ENCODE measurements at regions not wholly inside any gene's neighbourhood (a gene's known extent, or its start where the extent isn't known, plus 50 kb on each side); places are given as distances from the start of the nearest gene placed in this dataset.
"Not testable (repeated sequence)": the region's sequence is repeated elsewhere in the genome, so short reads cannot be mapped to it uniquely, and the experiment has no call there.

GRCh38 chr6:112941613-112942012 lies 594.5 kb downstream of the RFPL4B start:
- no peak for FAIRE-seq

GRCh38 chr6:112946051-112946450 lies 598.9 kb downstream of the RFPL4B start:
- no peak for FAIRE-seq

- no peak for FAIRE-seq
Measured at GRCh38 chr6:112947507-112947906, 600.4 kb downstream of the RFPL4B start.

GRCh38 chr6:112951829-112952228 lies 604.7 kb downstream of the RFPL4B start:
- no peak for FAIRE-seq

- FAIRE-seq = not testable (repeated sequence)
Measured at GRCh38 chr6:112955743-112956142, 608.6 kb downstream of the RFPL4B start.

- no peak for FAIRE-seq
Measured at GRCh38 chr6:112956696-112957535, 609.8 kb downstream of the RFPL4B start.

GRCh38 chr6:112957536-112957916 lies 610.4 kb downstream of the RFPL4B start:
- FAIRE-seq = no peak

GRCh38 chr6:112960130-112960529 lies 613.0 kb downstream of the RFPL4B start:
- FAIRE-seq = not testable (repeated sequence)

- FAIRE-seq = no peak
Measured at GRCh38 chr6:112967974-112968373, 620.8 kb downstream of the RFPL4B start.

GRCh38 chr6:112971651-112972050 lies 624.5 kb downstream of the RFPL4B start:
- FAIRE-seq = no peak

- not testable (repeated sequence) for FAIRE-seq
Measured at GRCh38 chr6:112974931-112975330, 627.8 kb downstream of the RFPL4B start.

- FAIRE-seq = not testable (repeated sequence)
Measured at GRCh38 chr6:112976579-112976978, 629.4 kb downstream of the RFPL4B start.

- FAIRE-seq = no peak
Measured at GRCh38 chr6:112979830-112980229, 632.7 kb downstream of the RFPL4B start.

GRCh38 chr6:112980676-112981075 lies 633.5 kb downstream of the RFPL4B start:
- no peak for FAIRE-seq

GRCh38 chr6:112983713-112984261 lies 636.7 kb downstream of the RFPL4B start:
- no peak for FAIRE-seq

- FAIRE-seq = no peak
Measured at GRCh38 chr6:112984899-112985298, 637.8 kb downstream of the RFPL4B start.

- no peak for FAIRE-seq
Measured at GRCh38 chr6:112986321-112986720, 639.2 kb downstream of the RFPL4B start.

GRCh38 chr6:112988748-112989147 lies 641.6 kb downstream of the RFPL4B start:
- FAIRE-seq = no peak

GRCh38 chr6:112990971-112991370 lies 643.8 kb downstream of the RFPL4B start:
- FAIRE-seq = no peak

- no peak for FAIRE-seq
Measured at GRCh38 chr6:112991912-112992311, 644.8 kb downstream of the RFPL4B start.

- no peak for FAIRE-seq
Measured at GRCh38 chr6:112997421-112998085, 650.4 kb downstream of the RFPL4B start.

GRCh38 chr6:113004054-113004453 lies 656.9 kb downstream of the RFPL4B start:
- no peak for FAIRE-seq

- no peak for FAIRE-seq
Measured at GRCh38 chr6:113004470-113005270, 657.5 kb downstream of the RFPL4B start.

Data from G401.6 (cell line).